ENCODE measurements at regions not wholly inside any gene's neighbourhood (a gene's known extent, or its start where the extent isn't known, plus 50 kb on each side); places are given as distances from the start of the nearest gene placed in this dataset.

DNA sequence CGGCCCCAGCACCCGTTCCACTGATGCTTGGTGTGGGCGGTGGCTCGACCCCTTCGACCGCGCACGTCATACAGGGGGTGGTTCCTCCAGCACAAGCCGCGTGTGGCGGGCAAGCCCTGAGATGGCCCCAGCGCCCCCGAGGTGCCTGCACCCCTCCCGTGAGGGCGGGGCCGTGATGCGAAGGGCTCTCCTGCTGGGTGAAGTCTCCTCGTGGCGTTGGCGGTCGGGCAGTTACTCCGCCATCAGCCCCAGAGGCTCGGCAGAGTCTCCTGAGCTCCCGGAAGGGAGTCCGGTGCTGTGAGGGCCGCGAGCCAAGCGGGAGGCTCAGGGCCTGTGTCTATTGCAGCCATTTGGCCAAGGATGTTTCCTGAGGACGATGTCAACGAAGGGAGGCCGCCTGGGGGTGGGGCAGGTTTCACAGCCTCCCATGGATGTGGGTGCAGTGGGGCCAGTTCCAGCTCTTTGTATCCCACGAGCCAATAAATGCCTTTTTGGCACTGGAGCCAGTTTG, 78.1 kb upstream of the GALNT9 start:
- no peak for DNase-seq (ENCODE audit: low spot score)

DNA sequence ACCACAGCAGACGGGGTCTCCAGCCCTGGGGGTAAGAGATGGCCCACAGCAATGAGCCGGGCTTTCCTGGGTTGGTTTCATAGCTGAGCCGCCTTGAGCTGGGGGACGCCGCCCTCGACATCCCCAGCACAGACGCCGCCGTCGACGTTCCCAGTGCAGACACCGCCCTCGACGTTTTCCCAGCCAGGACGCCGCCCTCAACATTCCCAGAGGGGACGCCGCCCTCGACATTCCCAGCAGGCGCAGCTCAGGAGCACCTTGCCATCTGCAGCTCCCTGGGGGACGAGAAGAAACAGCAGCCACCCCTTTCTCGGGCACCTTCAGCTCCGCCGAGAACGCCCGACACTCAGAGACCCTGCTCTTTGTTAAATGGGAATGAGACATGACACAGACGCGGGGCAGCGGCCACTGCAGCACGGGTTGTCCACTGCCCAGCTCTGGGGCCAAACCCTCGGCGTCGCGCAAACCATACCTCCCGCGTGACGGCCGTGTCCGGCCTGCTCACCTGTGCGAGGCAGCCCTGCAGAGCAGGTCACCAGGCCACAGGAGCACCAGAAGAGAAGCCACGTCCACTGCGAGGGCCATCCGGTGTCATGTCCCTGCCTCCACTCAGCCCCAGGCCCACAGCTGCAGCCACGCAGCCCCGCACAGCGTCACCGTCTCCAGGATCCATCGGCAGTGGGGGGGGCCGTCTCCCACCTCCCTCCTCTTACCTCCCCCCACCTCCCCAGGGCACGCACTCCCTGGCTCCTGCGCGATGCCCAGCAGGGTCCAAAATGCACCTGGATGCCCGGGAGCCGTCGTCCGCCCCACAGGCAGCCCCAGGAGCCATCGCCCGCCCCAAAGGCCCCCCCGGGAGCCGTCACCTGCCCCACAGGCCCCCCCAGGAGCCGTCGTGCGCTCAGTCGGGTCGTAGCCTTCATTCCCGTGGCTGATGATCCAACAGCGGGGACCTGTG, 77.4 kb upstream of the GALNT9 start:
- no peak for DNase-seq (ENCODE audit: low spot score)

- no peak for DNase-seq (ENCODE audit: low spot score)
Observed at GRCh38 chr12:132405742-132406251, 76.4 kb upstream of the GALNT9 start.

DNA sequence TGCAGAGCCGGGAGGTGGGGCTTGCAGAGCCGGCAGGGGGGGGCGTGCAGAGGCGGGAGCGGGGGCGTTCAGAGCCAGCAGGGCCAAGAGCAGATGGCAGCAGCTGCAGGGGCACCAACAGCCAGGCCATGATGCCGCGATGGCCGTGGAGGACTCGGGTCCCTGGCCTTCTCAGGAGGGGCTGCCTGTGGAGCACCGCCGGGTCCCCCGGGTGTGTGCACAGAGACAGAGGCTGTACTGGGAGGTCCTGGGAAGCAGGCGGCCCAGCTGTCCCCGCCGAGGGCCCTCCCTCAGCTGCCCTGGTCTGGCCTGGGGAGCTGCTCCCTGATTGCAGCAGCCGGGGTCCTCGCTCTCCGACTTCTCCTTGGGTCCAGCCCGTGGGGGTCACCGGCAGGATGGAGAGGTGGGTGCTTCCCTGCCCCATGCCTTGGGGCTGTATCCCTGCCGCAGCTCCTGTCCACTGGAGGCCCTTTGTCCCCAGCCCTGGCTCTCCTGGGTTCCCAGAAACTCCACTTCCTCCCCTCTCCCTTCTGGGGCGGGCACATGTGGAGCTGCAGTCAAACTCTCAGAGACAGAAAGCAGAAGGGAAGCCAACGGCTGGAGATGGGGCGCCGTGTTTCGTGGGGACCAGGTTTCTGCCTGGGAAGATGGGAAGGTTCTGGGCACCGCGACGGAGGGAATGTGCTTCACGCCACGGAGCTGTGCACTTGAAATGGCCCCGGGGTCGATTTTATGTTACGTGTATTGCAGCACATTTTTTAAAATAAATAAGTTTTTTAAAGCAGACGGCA, 75.8 kb upstream of the GALNT9 start:
- no peak for DNase-seq (ENCODE audit: low spot score)

DNA sequence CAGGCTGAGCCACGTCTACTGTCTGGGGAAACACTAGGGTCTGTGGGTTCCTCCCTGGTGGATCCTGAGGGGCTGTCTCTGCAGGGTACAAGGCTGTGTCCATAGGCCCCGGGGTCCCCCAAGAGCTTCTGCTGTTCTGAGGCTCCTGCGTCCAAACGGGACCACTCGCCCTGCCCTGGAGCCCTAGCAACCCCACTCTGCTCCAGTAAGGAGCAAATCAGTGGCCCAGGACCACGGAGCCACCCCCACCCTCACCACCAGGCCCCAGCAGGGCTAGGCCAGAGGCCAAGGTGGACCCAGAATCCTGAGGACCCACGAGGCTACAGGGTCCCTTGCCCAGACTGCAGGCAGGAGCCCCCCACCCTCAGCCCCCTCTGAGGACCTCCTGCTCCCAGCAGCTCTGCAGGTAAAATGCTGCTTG, 75.1 kb upstream of the GALNT9 start:
- DNase-seq (ENCODE audit: low spot score): no peak

GRCh38 chr12:132403636-132404434, 74.4 kb upstream of the GALNT9 start:
- no peak for DNase-seq (ENCODE audit: low spot score)

DNA sequence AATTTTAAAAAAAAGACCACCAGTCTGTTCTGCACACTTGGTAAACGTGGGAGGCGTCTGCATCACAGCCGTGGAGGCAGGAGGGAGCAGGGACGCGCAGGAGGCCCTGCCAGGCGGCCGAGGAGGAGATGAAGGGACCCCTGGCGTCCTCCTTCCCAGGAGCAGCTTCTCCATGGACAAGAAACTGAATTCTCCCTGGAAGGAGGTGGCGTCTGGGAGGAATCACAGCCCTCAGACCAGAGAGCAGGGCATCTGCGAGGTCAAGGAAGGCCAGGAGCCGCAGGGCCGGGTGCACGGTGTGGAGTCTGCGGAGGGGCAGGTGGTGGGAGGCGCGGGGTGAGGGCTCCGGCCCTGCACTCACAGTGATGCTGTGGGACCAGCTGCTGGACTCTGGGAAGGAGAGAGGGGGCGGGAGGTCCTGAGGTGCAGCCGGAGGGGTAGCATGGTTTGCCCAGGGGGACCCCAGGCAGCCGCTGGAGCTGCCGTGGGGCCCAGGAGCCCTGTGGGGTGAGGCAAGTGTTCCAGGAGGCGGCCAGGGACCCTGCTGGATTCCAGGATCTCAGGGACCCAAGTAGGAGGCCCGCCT, 73.5 kb upstream of the GALNT9 start:
- DNase-seq (ENCODE audit: low spot score): no peak

DNA sequence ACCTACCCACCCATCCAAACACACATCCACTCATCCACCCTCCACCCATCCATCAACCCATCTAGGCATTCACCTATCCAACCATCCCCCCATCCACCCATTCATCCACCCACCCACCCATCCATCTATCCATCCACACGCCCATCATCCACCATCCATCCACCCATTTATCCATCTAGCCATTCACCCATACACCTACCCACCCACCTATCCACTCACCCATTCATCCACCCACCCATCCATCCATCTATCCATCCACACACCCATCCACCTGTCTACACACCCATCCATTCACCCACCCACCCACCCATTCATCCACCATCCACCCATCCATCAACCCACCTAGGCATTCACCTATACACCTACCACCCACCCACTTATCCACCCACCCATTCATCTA, 72.6 kb upstream of the GALNT9 start:
- no peak for DNase-seq (ENCODE audit: low spot score)

DNA sequence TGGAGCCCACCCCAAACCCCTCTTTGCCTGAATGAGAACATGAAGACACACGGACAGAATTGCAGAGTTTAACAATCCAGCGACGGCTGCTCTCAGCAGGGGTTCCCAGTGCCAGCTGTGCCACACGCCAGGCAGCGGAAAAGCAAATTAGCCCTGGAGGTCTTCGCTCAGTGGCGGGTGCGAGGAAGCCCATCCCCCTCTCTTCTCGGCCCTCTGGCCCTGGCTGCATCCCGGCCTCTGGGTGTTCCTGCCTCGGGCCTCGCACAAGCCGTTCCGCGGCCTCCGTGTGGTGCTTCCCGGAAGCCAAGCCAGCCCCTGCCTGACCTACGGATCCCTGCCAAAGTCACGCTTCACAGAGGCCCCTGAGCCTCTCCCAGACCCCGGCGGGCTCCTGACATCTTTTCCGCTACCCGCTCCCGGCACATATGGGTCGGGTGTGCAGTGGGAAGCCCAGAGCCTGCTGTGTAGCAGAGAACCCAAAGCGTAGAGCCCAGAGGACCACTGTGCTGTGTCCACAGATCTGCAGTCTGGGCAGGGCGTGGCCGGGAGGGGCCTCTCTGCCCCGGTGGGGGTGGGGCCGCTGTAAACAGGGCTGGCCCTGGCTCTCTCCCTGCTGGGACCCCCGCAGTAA, 70.7 kb upstream of the GALNT9 start:
- no peak for DNase-seq (ENCODE audit: low spot score)

DNA sequence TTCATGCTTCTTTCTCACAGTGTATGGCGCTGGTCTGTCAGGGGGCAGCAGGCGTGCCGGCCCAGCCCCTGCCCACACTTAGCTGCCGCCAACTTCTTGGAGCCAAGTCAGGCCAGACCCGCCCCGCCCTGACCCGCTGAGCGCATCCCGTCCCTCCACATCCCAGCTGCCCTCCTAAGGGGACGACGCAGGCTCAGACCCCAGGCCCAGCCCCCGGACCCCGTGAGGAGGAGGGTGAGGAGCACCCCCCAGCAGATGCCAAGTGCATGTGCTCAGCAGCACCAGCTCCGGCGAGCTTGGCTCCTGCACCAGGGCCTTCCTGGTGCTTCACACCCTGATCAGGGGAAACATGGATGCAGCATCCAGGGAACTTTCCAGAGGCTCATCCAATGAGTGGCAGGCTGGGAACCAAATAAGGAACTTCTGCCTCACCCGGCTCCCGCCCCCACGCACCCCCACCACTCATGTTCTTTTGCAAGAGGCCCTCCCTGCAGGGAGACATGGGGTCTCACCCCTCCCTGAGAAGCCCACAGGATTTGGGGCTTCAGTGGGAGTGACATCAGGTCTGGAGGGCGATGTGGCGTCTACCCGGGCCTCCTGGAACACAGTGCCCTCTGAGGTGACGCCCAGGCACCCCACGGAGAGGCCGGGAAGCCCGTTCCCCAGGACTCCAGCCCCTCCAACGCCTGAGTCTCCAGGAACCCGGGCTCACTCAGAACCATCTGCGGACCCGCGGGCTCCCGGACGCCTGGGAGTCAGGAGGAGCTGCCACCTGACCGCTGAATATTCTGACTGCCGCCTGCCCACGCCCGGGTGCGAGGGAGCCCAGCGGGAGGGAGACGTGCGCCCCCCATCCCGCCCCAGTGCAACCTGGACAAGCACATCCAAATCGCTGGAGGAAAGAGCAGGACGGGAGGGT, 70.0 kb upstream of the GALNT9 start:
- no peak for DNase-seq (ENCODE audit: low spot score)

DNA sequence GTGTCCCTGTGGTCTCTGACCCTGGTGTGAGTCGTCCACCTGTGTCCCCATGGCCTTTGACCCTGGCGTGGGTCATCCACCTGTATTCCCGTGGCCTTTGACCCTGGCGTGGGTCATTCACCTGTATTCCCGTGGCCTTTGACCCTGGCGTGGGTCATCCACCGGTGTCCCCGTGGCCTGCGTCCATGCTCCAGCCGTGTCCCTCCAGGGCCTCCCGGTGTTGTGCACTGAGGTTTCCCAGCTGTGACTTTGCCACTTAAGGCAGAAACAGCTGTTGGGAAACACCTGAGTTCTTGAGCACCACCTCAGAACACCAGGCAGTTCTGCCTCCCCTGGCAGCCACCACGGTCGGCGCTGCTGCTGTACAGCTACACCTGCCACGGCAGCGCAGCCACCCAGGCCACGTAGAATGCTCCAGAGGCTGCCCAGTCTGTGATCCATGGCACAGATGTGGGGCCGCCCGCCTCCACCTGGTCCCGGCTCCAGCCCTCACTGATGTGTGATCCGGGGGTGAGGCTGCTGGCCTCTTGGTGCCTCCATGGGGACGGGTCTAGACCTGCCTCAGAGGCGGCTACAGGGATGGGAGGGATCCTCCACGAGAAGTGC, 69.1 kb upstream of the GALNT9 start:
- no peak for DNase-seq (ENCODE audit: low spot score)

DNA sequence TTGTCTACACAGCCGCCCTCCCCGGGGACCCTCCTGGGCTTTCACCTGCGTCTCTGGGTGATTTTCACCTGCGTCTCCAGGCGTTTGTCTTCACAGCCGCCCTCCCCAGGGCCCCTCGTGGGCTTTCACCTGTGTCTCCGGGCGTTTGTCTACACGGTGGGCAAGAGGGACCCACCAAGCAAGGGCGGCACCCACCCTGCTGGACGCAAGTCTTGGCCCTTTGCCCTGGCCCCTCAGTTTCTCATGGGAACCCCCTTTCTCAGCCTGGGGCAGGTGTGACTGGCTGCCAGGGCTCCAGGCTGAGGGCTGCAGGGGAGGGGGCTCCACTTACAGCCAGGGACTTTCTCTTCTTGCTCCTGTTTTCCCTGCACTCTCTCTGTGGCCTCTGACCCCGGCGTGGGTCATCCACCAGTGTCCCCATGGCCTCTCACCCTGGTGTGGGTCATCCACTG, 68.6 kb upstream of the GALNT9 start:
- no peak for DNase-seq (ENCODE audit: low spot score)

- DNase-seq (ENCODE audit: low spot score): no peak
Observed at GRCh38 chr12:132397152-132397933, 68.0 kb upstream of the GALNT9 start.

DNA sequence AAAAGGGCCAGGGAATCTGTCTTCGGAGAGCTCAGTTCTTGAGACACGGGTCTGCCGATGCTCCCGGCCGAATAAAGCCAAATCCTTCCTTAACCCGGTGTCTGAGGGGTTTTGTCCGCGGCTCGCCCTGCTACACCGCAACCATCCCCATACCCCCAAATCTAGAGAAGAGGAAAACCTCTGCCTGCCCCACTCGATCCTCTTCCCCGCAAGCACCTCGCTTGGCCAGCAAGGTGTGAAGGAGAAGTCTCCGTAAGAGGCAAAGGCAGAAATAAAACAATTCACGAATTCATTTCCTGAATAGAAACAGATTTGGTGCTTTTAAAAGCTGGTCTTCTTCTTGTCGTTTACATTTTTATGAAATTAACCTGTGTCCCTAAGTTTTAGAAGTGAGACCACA, 67.3 kb upstream of the GALNT9 start:
- DNase-seq (ENCODE audit: low spot score): no peak

- DNase-seq (ENCODE audit: low spot score): no peak
Observed at GRCh38 chr12:132395908-132396305, 66.5 kb upstream of the GALNT9 start.

GRCh38 chr12:132395192-132395907, 66.0 kb upstream of the GALNT9 start:
- no peak for DNase-seq (ENCODE audit: low spot score)

GRCh38 chr12:132393991-132394949, 64.9 kb upstream of the GALNT9 start:
- DNase-seq (ENCODE audit: low spot score): no peak

Measured in GM03348 (cell line).